Prostate gland (tissue), 2 donors: ENCODE measurements at regions not wholly inside any gene's neighbourhood (a gene's known extent, or its start where the extent isn't known, plus 50 kb on each side); places are given as distances from the start of the nearest gene placed in this dataset.

Experiments
- DNase-seq: peaks from one replicate; pipeline ENCODE4 v3.0.0-alpha.2; 2019; ENCODE audit warnings: low spot score
- H3K27ac ChIP-seq, 2 donors: fragments of 200-600 bp; sonication (generic); 2 replicates each; pipeline ENCODE4 v1.5.1; 2017 to 2019
- H3K27me3 ChIP-seq: fragments of 200-600 bp; sonication (generic); replicated peaks from 2 replicates; pipeline ENCODE4 v1.5.1; 2019; ENCODE audit not compliant: insufficient read depth
- H3K36me3 ChIP-seq, 2 donors: fragments of 200-600 bp; sonication (generic); 1 replicate in 1 of 2; 2 replicates in 1 of 2; pipeline versions ENCODE4 v1.5.1 to v1.8.1; 2017 to 2019
- H3K4me1 ChIP-seq: fragments of 200-600 bp; sonication (generic); replicated peaks from 2 replicates; pipeline ENCODE4 v1.5.1; 2019
- H3K4me3 ChIP-seq, 2 donors: fragments of 200-600 bp; sonication (generic); 2 replicates each; pipeline ENCODE4 v1.5.1; 2017 to 2019
- H3K9me3 ChIP-seq: fragments of 200-600 bp; sonication (generic); 2 replicates; pipeline ENCODE4 v1.5.1; 2017
- CTCF ChIP-seq, 4 experiments: fragments of 200-600 bp in 2 of 4; fragments of 450-650 bp in 2 of 4; sonication (generic) in 2 of 4; IDR thresholded peaks; 1 replicate in 3 of 4; 2 replicates in 1 of 4; pipeline ENCODE4 v1.5.1; 2016 to 2019; ENCODE audit warnings: antibody characterized with exemption in 4 of 4, mild to moderate bottlenecking in 2 of 4, moderate library complexity in 2 of 4
- POLR2A ChIP-seq: fragments of 450-650 bp; IDR thresholded peaks from one replicate; pipeline ENCODE4 v1.6.1; 2016; ENCODE audit warnings: antibody characterized with exemption, mild to moderate bottlenecking
- POLR2AphosphoS5 ChIP-seq: sonication (generic); formaldehyde crosslinking; IDR thresholded peaks from one replicate; pipeline ENCODE4 v1.6.1; 2017; ENCODE audit warnings: antibody characterized with exemption
- WGBS: methylation state at CpG from one replicate; pipeline ENCODE4 v1.1.5; 2018; 5-methylcytosine and 5-hydroxymethylcytosine counted together
- intact Hi-C: fragments of 100-400 bp; cut with DNase I; formaldehyde crosslinking; loops from one replicate; pipeline ENCODE4 v1.14.2; 2022

- no peak overlapping the region for H3K27ac ChIP-seq
- no peaks in the 10 kb centered on the region for H3K36me3 ChIP-seq
- intact Hi-C loops: no loop called here
- H3K4me3 ChIP-seq: no peak overlapping the region
- no peaks in the 10 kb centered on the region for H3K9me3 ChIP-seq
- no peaks in the 10 kb centered on the region for H3K4me1 ChIP-seq
- no peaks in the 10 kb centered on the region for H3K27me3 ChIP-seq
- no peak for DNase-seq
- 83% methylated on average over 3 of the region's 3 CpGs for WGBS
- no peak for TF ChIP-seq POLR2A
- no peak for TF ChIP-seq POLR2AphosphoS5
- no peak for TF ChIP-seq CTCF (IDR thresholded peaks at IDR 0.05)
Observed at GRCh38 chrX:20670611-20671010, 403.9 kb upstream of the RPS6KA3 start.

- DNase-seq: no peak
- intact Hi-C loops: no loop called here
- WGBS: 83% methylated on average over 1 of the region's 1 CpG
- TF ChIP-seq POLR2AphosphoS5 (no peak), POLR2A (no peak), CTCF (IDR thresholded peaks at IDR 0.05) (no peak)
- Histone ChIP-seq H3K36me3 (no peaks in the 10 kb centered on the region), H3K27me3 (no peaks in the 10 kb centered on the region), H3K9me3 (no peaks in the 10 kb centered on the region), H3K4me1 (no peaks in the 10 kb centered on the region), H3K27ac (no peak overlapping the region), H3K4me3 (no peak overlapping the region)
Observed at GRCh38 chrX:20668550-20668949, 401.8 kb upstream of the RPS6KA3 start.

GRCh38 chrX:20666331-20666730 lies 399.6 kb upstream of the RPS6KA3 start:
- Histone ChIP-seq H3K4me3 (no peak overlapping the region), H3K9me3 (no peaks in the 10 kb centered on the region), H3K36me3 (no peaks in the 10 kb centered on the region), H3K27me3 (no peaks in the 10 kb centered on the region), H3K27ac (no peak overlapping the region), H3K4me1 (no peaks in the 10 kb centered on the region)
- 57% methylated on average over 3 of the region's 3 CpGs for WGBS
- DNase-seq: no peak
- intact Hi-C loops: no loop called here
- no peak for TF ChIP-seq POLR2AphosphoS5

- Histone ChIP-seq H3K36me3 (no peaks in the 10 kb centered on the region), H3K27me3 (no peaks in the 10 kb centered on the region), H3K27ac (no peak overlapping the region), H3K4me1 (no peaks in the 10 kb centered on the region), H3K9me3 (no peaks in the 10 kb centered on the region), H3K4me3 (no peak overlapping the region)
- intact Hi-C loops: no loop called here
- 20% methylated on average over 5 of the region's 5 CpGs for WGBS
- no peak for TF ChIP-seq POLR2A
- no peak for TF ChIP-seq POLR2AphosphoS5
- TF ChIP-seq CTCF (IDR thresholded peaks at IDR 0.05): no peak
- no peak for DNase-seq
Observed at GRCh38 chrX:20665481-20665880, 398.8 kb upstream of the RPS6KA3 start.

GRCh38 chrX:20664774-20665173 lies 398.1 kb upstream of the RPS6KA3 start:
- no peaks in the 10 kb centered on the region for H3K27me3 ChIP-seq
- H3K4me1 ChIP-seq: no peaks in the 10 kb centered on the region
- no peak for DNase-seq
- intact Hi-C loops: no loop called here
- 28% methylated on average over 3 of the region's 3 CpGs for WGBS
- no peak overlapping the region for H3K27ac ChIP-seq
- TF ChIP-seq POLR2AphosphoS5: no peak
- no peak for TF ChIP-seq CTCF (IDR thresholded peaks at IDR 0.05)
- no peak for TF ChIP-seq POLR2A
- H3K4me3 ChIP-seq: no peak overlapping the region
- no peaks in the 10 kb centered on the region for H3K36me3 ChIP-seq
- H3K9me3 ChIP-seq: no peaks in the 10 kb centered on the region
